Uterus (tissue), 2 donors: ENCODE measurements at regions not wholly inside any gene's neighbourhood (a gene's known extent, or its start where the extent isn't known, plus 50 kb on each side); places are given as distances from the start of the nearest gene placed in this dataset.

ENCODE experiments used
- CTCF ChIP-seq, 4 experiments: fragments of 200-600 bp in 2 of 4; fragments of 450-650 bp in 2 of 4; sonication (generic) in 2 of 4; IDR thresholded peaks; one replicate each; pipeline ENCODE4 v1.5.1; 2016 to 2019; ENCODE audit warnings: antibody characterized with exemption in 4 of 4, mild to moderate bottlenecking in 2 of 4, moderate library complexity in 1 of 4
- POLR2A ChIP-seq, 2 donors: fragments of 450-650 bp; IDR thresholded peaks; one replicate each; pipeline ENCODE4 v1.6.1; 2016; ENCODE audit warnings: antibody characterized with exemption in 2 of 2, mild to moderate bottlenecking in 1 of 2, moderate library complexity in 1 of 2

DNA sequence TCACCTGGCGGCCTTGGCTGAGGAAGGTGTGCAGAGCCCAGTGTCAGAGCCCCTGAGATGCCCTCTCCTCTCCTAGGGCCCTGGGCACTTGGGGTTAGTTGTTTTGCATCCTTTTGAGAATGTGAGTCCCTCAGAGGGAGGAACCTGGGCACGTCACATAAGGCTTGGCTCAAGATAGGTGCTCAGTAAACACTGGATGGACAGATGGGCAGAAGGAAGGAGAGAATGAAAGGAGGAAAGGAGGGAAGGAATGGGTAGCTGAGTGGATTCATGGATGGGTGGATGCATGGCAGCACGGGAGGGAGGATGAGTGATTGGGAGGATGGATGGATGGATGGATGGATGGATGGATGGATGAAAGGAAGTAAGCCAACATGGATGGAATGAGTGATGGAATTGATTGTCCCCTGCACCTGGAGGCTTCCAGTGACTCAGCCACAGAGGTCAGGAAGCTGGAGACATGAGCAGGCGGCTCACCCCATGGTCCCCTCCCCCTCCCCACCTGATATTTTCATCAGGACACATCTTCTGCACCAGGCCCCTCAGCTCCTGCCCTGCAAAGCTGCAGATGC, 62.2 kb downstream of the IGLL1 start:
- no peak for TF ChIP-seq CTCF (IDR thresholded peaks at IDR 0.05)
- TF ChIP-seq POLR2A (IDR thresholded peaks at IDR 0.05): no peak
